Ovary (tissue), 3 donors: ENCODE measurements at regions not wholly inside any gene's neighbourhood (a gene's known extent, or its start where the extent isn't known, plus 50 kb on each side); places are given as distances from the start of the nearest gene placed in this dataset.

Experiments
- POLR2A ChIP-seq: fragments of 450-650 bp; IDR thresholded peaks from one replicate; pipeline ENCODE4 v1.6.1; 2017; ENCODE audit warnings: antibody characterized with exemption, mild to moderate bottlenecking, moderate library complexity
- TF ChIP-seq, protein P1 (sequence below), 3 donors: fragments of 450-650 bp in 2 of 3; fragments of 200-600 bp in 1 of 3; IDR thresholded peaks; one replicate each; pipeline versions ENCODE4 v1.5.1 to v1.8.0; 2016 to 2022; ENCODE audit warnings: antibody characterized with exemption in 3 of 3, mild to moderate bottlenecking in 1 of 3
- donor health status: DM: no; HTN: no; CAD: no.

DNA sequence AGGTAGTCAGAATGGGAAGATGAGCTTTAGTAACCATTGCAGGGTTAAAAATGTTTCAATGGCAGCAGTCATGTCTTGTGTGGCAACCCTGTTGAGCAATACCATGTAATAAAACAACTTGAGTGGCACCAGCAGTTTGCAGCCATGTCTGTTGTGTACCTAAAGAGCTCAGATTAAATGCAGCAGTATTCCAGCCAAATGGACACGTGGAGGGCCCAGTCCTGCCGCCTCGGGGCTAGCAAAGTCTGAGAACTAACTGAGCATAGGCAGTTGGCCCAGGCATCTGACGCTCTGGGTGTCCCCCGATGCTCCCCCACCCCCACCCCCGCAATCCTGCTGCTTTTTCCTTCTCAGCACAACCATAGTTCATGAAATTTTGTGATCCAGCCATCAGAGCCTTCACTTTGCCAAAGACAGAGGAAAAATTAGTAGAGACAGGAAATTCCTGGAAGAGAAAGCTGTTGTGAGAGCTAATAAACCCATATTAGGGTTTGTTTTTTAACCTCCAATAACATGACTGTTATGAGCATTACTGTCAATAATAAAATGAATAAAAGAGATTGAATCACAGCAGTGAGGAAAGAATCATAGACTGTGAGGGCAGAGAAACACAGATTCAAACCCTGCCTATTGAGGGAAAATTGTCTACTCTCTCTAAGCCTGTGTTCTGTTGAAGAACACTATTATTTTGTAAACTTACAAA, 220.6 kb upstream of the RHOBTB1 start:
- TF ChIP-seq, protein P1, sequence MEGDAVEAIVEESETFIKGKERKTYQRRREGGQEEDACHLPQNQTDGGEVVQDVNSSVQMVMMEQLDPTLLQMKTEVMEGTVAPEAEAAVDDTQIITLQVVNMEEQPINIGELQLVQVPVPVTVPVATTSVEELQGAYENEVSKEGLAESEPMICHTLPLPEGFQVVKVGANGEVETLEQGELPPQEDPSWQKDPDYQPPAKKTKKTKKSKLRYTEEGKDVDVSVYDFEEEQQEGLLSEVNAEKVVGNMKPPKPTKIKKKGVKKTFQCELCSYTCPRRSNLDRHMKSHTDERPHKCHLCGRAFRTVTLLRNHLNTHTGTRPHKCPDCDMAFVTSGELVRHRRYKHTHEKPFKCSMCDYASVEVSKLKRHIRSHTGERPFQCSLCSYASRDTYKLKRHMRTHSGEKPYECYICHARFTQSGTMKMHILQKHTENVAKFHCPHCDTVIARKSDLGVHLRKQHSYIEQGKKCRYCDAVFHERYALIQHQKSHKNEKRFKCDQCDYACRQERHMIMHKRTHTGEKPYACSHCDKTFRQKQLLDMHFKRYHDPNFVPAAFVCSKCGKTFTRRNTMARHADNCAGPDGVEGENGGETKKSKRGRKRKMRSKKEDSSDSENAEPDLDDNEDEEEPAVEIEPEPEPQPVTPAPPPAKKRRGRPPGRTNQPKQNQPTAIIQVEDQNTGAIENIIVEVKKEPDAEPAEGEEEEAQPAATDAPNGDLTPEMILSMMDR (IDR thresholded peaks at IDR 0.05) = no peak
- TF ChIP-seq POLR2A = no peak
